ENCODE measurements at regions not wholly inside any gene's neighbourhood (a gene's known extent, or its start where the extent isn't known, plus 50 kb on each side); places are given as distances from the start of the nearest gene placed in this dataset.

GRCh38 chr4:180634306-180634705, 1608.9 kb upstream of the TENM3 start:
- TF ChIP-seq CTCF (IDR thresholded peaks at IDR 0.05; ENCODE audit: poor library complexity, severe bottlenecking) = no peak

GRCh38 chr4:180635281-180635680, 1607.9 kb upstream of the TENM3 start:
- no peak for ATAC-seq (ENCODE audit: low read depth)
- DNase-seq (ENCODE audit: low spot score) = no peak
- Histone ChIP-seq H3K36me3 (ENCODE audit: low read depth) (no peaks in the 10 kb centered on the region), H3K9me3 (ENCODE audit: severe bottlenecking) (no peaks in the 10 kb centered on the region), H3K27me3 (ENCODE audit: insufficient read depth, poor library complexity, severe bottlenecking) (no peaks in the 10 kb centered on the region), H3K4me1 (ENCODE audit: insufficient read depth, poor library complexity, severe bottlenecking) (no peaks in the 10 kb centered on the region), H3K4me3 (ENCODE audit: severe bottlenecking) (no peak overlapping the region), H3K27ac (ENCODE audit: poor library complexity, severe bottlenecking) (no peak overlapping the region)
- TF ChIP-seq CTCF (IDR thresholded peaks at IDR 0.05; ENCODE audit: poor library complexity, severe bottlenecking) = no peak

More at GRCh38 chr4:180634306-180634705, 1608.9 kb upstream of the TENM3 start:
- no peaks in the 10 kb centered on the region for H3K4me1 ChIP-seq (ENCODE audit: insufficient read depth, poor library complexity, severe bottlenecking)
- no peak for ATAC-seq (ENCODE audit: low read depth)
- H3K27me3 ChIP-seq (ENCODE audit: insufficient read depth, poor library complexity, severe bottlenecking) = no peaks in the 10 kb centered on the region
- no peaks in the 10 kb centered on the region for H3K9me3 ChIP-seq (ENCODE audit: severe bottlenecking)
- DNase-seq (ENCODE audit: low spot score) = no peak
- no peak overlapping the region for H3K4me3 ChIP-seq (ENCODE audit: severe bottlenecking)
- H3K36me3 ChIP-seq (ENCODE audit: low read depth) = no peaks in the 10 kb centered on the region
- H3K27ac ChIP-seq (ENCODE audit: poor library complexity, severe bottlenecking) = no peak overlapping the region

GRCh38 chr4:180636696-180637404, 1606.4 kb upstream of the TENM3 start:
- no peak for TF ChIP-seq CTCF (IDR thresholded peaks at IDR 0.05; ENCODE audit: poor library complexity, severe bottlenecking)
- Histone ChIP-seq H3K36me3 (ENCODE audit: low read depth) (no peaks in the 10 kb centered on the region), H3K4me1 (ENCODE audit: insufficient read depth, poor library complexity, severe bottlenecking) (no peaks in the 10 kb centered on the region), H3K9me3 (ENCODE audit: severe bottlenecking) (no peaks in the 10 kb centered on the region), H3K27me3 (ENCODE audit: insufficient read depth, poor library complexity, severe bottlenecking) (no peaks in the 10 kb centered on the region), H3K4me3 (ENCODE audit: severe bottlenecking) (no peak overlapping the region), H3K27ac (ENCODE audit: poor library complexity, severe bottlenecking) (no peak overlapping the region)
- ATAC-seq (ENCODE audit: low read depth) (no peak), DNase-seq (ENCODE audit: low spot score) (no peak)

GRCh38 chr4:180637616-180638015, 1605.6 kb upstream of the TENM3 start:
- DNase-seq (ENCODE audit: low spot score) (no peak), ATAC-seq (ENCODE audit: low read depth) (no peak)
- no peak overlapping the region for H3K27ac ChIP-seq (ENCODE audit: poor library complexity, severe bottlenecking)
- no peak for TF ChIP-seq CTCF (IDR thresholded peaks at IDR 0.05; ENCODE audit: poor library complexity, severe bottlenecking)
- H3K9me3 ChIP-seq (ENCODE audit: severe bottlenecking) = no peaks in the 10 kb centered on the region
- H3K4me3 ChIP-seq (ENCODE audit: severe bottlenecking) = no peak overlapping the region
- no peaks in the 10 kb centered on the region for H3K27me3 ChIP-seq (ENCODE audit: insufficient read depth, poor library complexity, severe bottlenecking)
- H3K4me1 ChIP-seq (ENCODE audit: insufficient read depth, poor library complexity, severe bottlenecking) = no peaks in the 10 kb centered on the region
- H3K36me3 ChIP-seq (ENCODE audit: low read depth) = no peaks in the 10 kb centered on the region

GRCh38 chr4:180640193-180640592, 1603.0 kb upstream of the TENM3 start:
- Histone ChIP-seq H3K36me3 (ENCODE audit: low read depth) (no peaks in the 10 kb centered on the region), H3K4me1 (ENCODE audit: insufficient read depth, poor library complexity, severe bottlenecking) (no peaks in the 10 kb centered on the region), H3K9me3 (ENCODE audit: severe bottlenecking) (no peaks in the 10 kb centered on the region), H3K27me3 (ENCODE audit: insufficient read depth, poor library complexity, severe bottlenecking) (no peaks in the 10 kb centered on the region), H3K4me3 (ENCODE audit: severe bottlenecking) (no peak overlapping the region), H3K27ac (ENCODE audit: poor library complexity, severe bottlenecking) (no peak overlapping the region)
- DNase-seq (ENCODE audit: low spot score) = no peak
- ATAC-seq (ENCODE audit: low read depth) = no peak
- no peak for TF ChIP-seq CTCF (IDR thresholded peaks at IDR 0.05; ENCODE audit: poor library complexity, severe bottlenecking)

Data from RWPE2 (cell line).